ENCODE measurements at regions not wholly inside any gene's neighbourhood (a gene's known extent, or its start where the extent isn't known, plus 50 kb on each side); places are given as distances from the start of the nearest gene placed in this dataset.
"Not testable (repeated sequence)": the region's sequence is repeated elsewhere in the genome, so short reads cannot be mapped to it uniquely, and the experiment has no call there.

GRCh38 chr3:28949580-28949979 is 331.3 kb upstream of the RBMS3 start:
- no peak for DNase-seq (ENCODE audit: low read depth)

GRCh38 chr3:28950614-28951013 is 330.3 kb upstream of the RBMS3 start:
- no peak for DNase-seq (ENCODE audit: low read depth)

GRCh38 chr3:28951772-28952556 is 328.9 kb upstream of the RBMS3 start:
- DNase-seq (ENCODE audit: low read depth) = no peak

GRCh38 chr3:28958656-28959055 is 322.2 kb upstream of the RBMS3 start:
- no peak for DNase-seq (ENCODE audit: low read depth)

GRCh38 chr3:28971156-28971555 is 309.7 kb upstream of the RBMS3 start:
- no peak for DNase-seq (ENCODE audit: low read depth)

GRCh38 chr3:28972921-28973320 is 307.9 kb upstream of the RBMS3 start:
- DNase-seq (ENCODE audit: low read depth) = no peak

- no peak for DNase-seq (ENCODE audit: low read depth)
These were observed 307.3 kb upstream of the RBMS3 start for GRCh38 chr3:28973609-28974008.

GRCh38 chr3:28978092-28978491 is 302.8 kb upstream of the RBMS3 start:
- no peak for DNase-seq (ENCODE audit: low read depth)

GRCh38 chr3:28980131-28980530 is 300.7 kb upstream of the RBMS3 start:
- DNase-seq (ENCODE audit: low read depth) = no peak

GRCh38 chr3:28980631-28981030 is 300.2 kb upstream of the RBMS3 start:
- no peak for DNase-seq (ENCODE audit: low read depth)

GRCh38 chr3:28982906-28983305 is 298.0 kb upstream of the RBMS3 start:
- DNase-seq (ENCODE audit: low read depth) = no peak

- no peak for DNase-seq (ENCODE audit: low read depth)
These were observed 293.9 kb upstream of the RBMS3 start for GRCh38 chr3:28986922-28987321.

- DNase-seq (ENCODE audit: low read depth) = no peak
These were observed 291.2 kb upstream of the RBMS3 start for GRCh38 chr3:28989646-28990089.

- no peak for DNase-seq (ENCODE audit: low read depth)
These were observed 286.5 kb upstream of the RBMS3 start for GRCh38 chr3:28994161-28994905.

- no peak for DNase-seq (ENCODE audit: low read depth)
These were observed 275.8 kb upstream of the RBMS3 start for GRCh38 chr3:29004885-29005599.

GRCh38 chr3:29005862-29006261 is 275.0 kb upstream of the RBMS3 start:
- no peak for DNase-seq (ENCODE audit: low read depth)

- no peak for DNase-seq (ENCODE audit: low read depth)
These were observed 269.4 kb upstream of the RBMS3 start for GRCh38 chr3:29011441-29011840.

GRCh38 chr3:29011966-29012365 is 268.9 kb upstream of the RBMS3 start:
- DNase-seq (ENCODE audit: low read depth) = no peak

GRCh38 chr3:29022976-29023375 is 257.9 kb upstream of the RBMS3 start:
- no peak for DNase-seq (ENCODE audit: low read depth)

- no peak for DNase-seq (ENCODE audit: low read depth)
These were observed 254.6 kb upstream of the RBMS3 start for GRCh38 chr3:29026286-29026685.

- no peak for DNase-seq (ENCODE audit: low read depth)
These were observed 253.9 kb upstream of the RBMS3 start for GRCh38 chr3:29026959-29027358.

- DNase-seq (ENCODE audit: low read depth) = not testable (repeated sequence)
These were observed 249.7 kb upstream of the RBMS3 start for GRCh38 chr3:29031175-29031574.

- DNase-seq (ENCODE audit: low read depth) = no peak
These were observed 247.4 kb upstream of the RBMS3 start for GRCh38 chr3:29033511-29033910.
